ENCODE measurements at regions not wholly inside any gene's neighbourhood (a gene's known extent, or its start where the extent isn't known, plus 50 kb on each side); places are given as distances from the start of the nearest gene placed in this dataset.

GRCh38 chr5:124504081-124504916 is 242.1 kb downstream of the ZNF608 start:
- no peak for DNase-seq (ENCODE audit: low read depth in 1 of 2, low spot score in 2 of 2)
- TF ChIP-seq BRCA1 (IDR thresholded peaks at IDR 0.05; ENCODE audit: low read depth, low read length) (no peak), NANOG (IDR thresholded peaks at IDR 0.05; ENCODE audit: insufficient read depth, low read depth, low read length, poor library complexity, severe bottlenecking) (no peak), CBX8 (IDR thresholded peaks at IDR 0.05; ENCODE audit: borderline replicate concordance, low read depth, low read length) (no peak), BCL11A (IDR thresholded peaks at IDR 0.05; ENCODE audit: low read depth in 2 of 2, low read length in 2 of 2) (no peak), RFX5 (IDR thresholded peaks at IDR 0.05; ENCODE audit: borderline replicate concordance, low read depth, low read length) (no peak), RNF2 (IDR thresholded peaks at IDR 0.05; ENCODE audit: borderline replicate concordance, low read depth, low read length, missing control alignments, poor library complexity, severe bottlenecking) (no peak), JUN (IDR thresholded peaks at IDR 0.05; ENCODE audit: low read depth, low read length) (no peak), SIX5 (IDR thresholded peaks at IDR 0.05; ENCODE audit: low read depth, low read length) (no peak), POLR2AphosphoS5 (IDR thresholded peaks at IDR 0.05; ENCODE audit: low read depth, low read length) (no peak), JUND (IDR thresholded peaks at IDR 0.05; ENCODE audit: low read length) (no peak), CHD2 (IDR thresholded peaks at IDR 0.05; ENCODE audit: low read length) (no peak), ZNF274 (IDR thresholded peaks at IDR 0.05; ENCODE audit: borderline replicate concordance, extremely low read depth, low read length) (no peak), HDAC6 (IDR thresholded peaks at IDR 0.05; ENCODE audit: low read depth, low read length) (no peak), CHD1 (IDR thresholded peaks at IDR 0.05; ENCODE audit: low read depth, low read length) (no peak)
- Histone ChIP-seq H2AFZ (ENCODE audit: low read length) (no peak overlapping the region), H3K4me3 (ENCODE audit: extremely low read depth in 1 of 4, insufficient read depth in 2 of 4, low read depth in 3 of 4, low read length in 4 of 4) (no peak overlapping the region), H4K91ac (replicated peaks; ENCODE audit: insufficient read length, low read length) (no peak overlapping the region), H3K79me2 (ENCODE audit: control insufficient read depth in 1 of 2, insufficient read depth in 2 of 2, low read length in 2 of 2) (no peaks in the 10 kb centered on the region), H2BK12ac (ENCODE audit: low read depth, low read length) (no peak overlapping the region), H2BK15ac (ENCODE audit: low read length) (no peak overlapping the region), H3K4me2 (ENCODE audit: insufficient read depth in 1 of 2, low read depth in 2 of 2, low read length in 2 of 2) (no peak overlapping the region), H3K23ac (ENCODE audit: insufficient read length) (no peak overlapping the region), H3K4ac (replicated peaks; ENCODE audit: insufficient read length, low read depth, low read length) (no peak overlapping the region), H4K20me1 (replicated peaks in 1 of 2; ENCODE audit: control insufficient read depth in 1 of 2, insufficient read depth in 2 of 2, low read length in 2 of 2) (no peaks in the 10 kb centered on the region), H3K27ac (ENCODE audit: low read depth, low read length) (no peak overlapping the region), H3K9ac (replicated peaks in 1 of 4; ENCODE audit: extremely low read depth in 1 of 4, low read depth in 3 of 4, low read length in 3 of 4) (no peak overlapping the region), H3K14ac (ENCODE audit: insufficient read length) (no peak overlapping the region), H3K23me2 (ENCODE audit: low read depth, low read length) (no peaks in the 10 kb centered on the region), H3K4me1 (replicated peaks in 1 of 4; ENCODE audit: control insufficient read depth in 3 of 4, insufficient read depth in 4 of 4, low read length in 3 of 4) (peaks cover 0 to 3% (median 0%) of the 10 kb centered on the region in 4 experiments; a peak in 1 of 7 replicates), H2BK5ac (ENCODE audit: low read depth, low read length) (no peak overlapping the region), H2BK20ac (ENCODE audit: low read length) (no peak overlapping the region), H4K5ac (ENCODE audit: insufficient read length, low read depth, low read length) (no peak overlapping the region), H3K36me3 (ENCODE audit: control insufficient read depth in 2 of 4, insufficient read depth in 4 of 4, low read length in 3 of 4) (no peaks in the 10 kb centered on the region; a peak in 1 of 8 replicates), H3K18ac (ENCODE audit: extremely low read depth, low read length) (no peak overlapping the region), H3K79me1 (ENCODE audit: low read depth, low read length) (no peaks in the 10 kb centered on the region), H3K9me3 (ENCODE audit: insufficient read depth in 2 of 2, low read depth in 1 of 2, low read length in 1 of 2) (no peaks in the 10 kb centered on the region), H4K8ac (ENCODE audit: extremely low read depth, insufficient read depth, low read length) (no peak overlapping the region), H2BK120ac (replicated peaks; ENCODE audit: low read depth, low read length) (no peak overlapping the region), H3K27me3 (replicated peaks in 1 of 4; ENCODE audit: control insufficient read depth in 3 of 4, extremely low read depth in 1 of 4, insufficient read depth in 3 of 4, low read length in 3 of 4) (no peaks in the 10 kb centered on the region; a peak in 1 of 7 replicates), H2AK5ac (ENCODE audit: low read depth, low read length) (no peak overlapping the region), H3K56ac (replicated peaks; ENCODE audit: insufficient read length, low read depth, low read length) (no peak overlapping the region)
- CTCF ChIA-PET (ENCODE audit: partially characterized antibody): no interaction called here
- WGBS, 2 experiments (ENCODE audit: extremely low coverage in 1 of 2, insufficient coverage in 1 of 2, insufficient read length in 1 of 2, insufficient replicate concordance in 2 of 2, low coverage in 1 of 2, low lambda C conversion rate in 2 of 2, missing lambda C conversion rate in 1 of 2): 96% methylated on average over 4 of the region's 4 CpGs; no CpG with 5 or more reads in 1 of the 2 experiments
- POLR2A ChIA-PET (ENCODE audit: partially characterized antibody): no interaction called here
- no peak for FAIRE-seq

Data from H1 (cell line).